Renal pelvis (tissue), 1 donor: ENCODE measurements at regions not wholly inside any gene's neighbourhood (a gene's known extent, or its start where the extent isn't known, plus 50 kb on each side); places are given as distances from the start of the nearest gene placed in this dataset.

ENCODE experiments used
- DNase-seq: peaks from one replicate; pipeline ENCODE4 v3.0.0-alpha.2; 2013

GRCh38 chr5:2249026-2249425 lies 366.3 kb upstream of the IRX4 start:
- DNase-seq: no peak

GRCh38 chr5:2242539-2242938 lies 359.8 kb upstream of the IRX4 start:
- DNase-seq: no peak

GRCh38 chr5:2241842-2242241 lies 359.1 kb upstream of the IRX4 start:
- no peak for DNase-seq

- no peak for DNase-seq
These were observed 357.6 kb upstream of the IRX4 start for GRCh38 chr5:2240118-2240904.

- no peak for DNase-seq
These were observed 356.6 kb upstream of the IRX4 start for GRCh38 chr5:2239201-2239910.

GRCh38 chr5:2238732-2239131 lies 356.0 kb upstream of the IRX4 start:
- DNase-seq: no peak

- no peak for DNase-seq
These were observed 344.7 kb upstream of the IRX4 start for GRCh38 chr5:2227433-2227832.

GRCh38 chr5:2224689-2225088 lies 342.0 kb upstream of the IRX4 start:
- no peak for DNase-seq

GRCh38 chr5:2223303-2223702 lies 340.6 kb upstream of the IRX4 start:
- no peak for DNase-seq

GRCh38 chr5:2222246-2222992 lies 339.7 kb upstream of the IRX4 start:
- DNase-seq: no peak

GRCh38 chr5:2221450-2221849 lies 338.7 kb upstream of the IRX4 start:
- DNase-seq: no peak

GRCh38 chr5:2220741-2221140 lies 338.0 kb upstream of the IRX4 start:
- no peak for DNase-seq

GRCh38 chr5:2219149-2219776 lies 336.5 kb upstream of the IRX4 start:
- no peak for DNase-seq

- no peak for DNase-seq
These were observed 334.5 kb upstream of the IRX4 start for GRCh38 chr5:2217219-2217618.

GRCh38 chr5:2214910-2215590 lies 332.3 kb upstream of the IRX4 start:
- no peak for DNase-seq

- no peak for DNase-seq
These were observed 330.5 kb upstream of the IRX4 start for GRCh38 chr5:2213121-2213730.

GRCh38 chr5:2212481-2212880 lies 329.8 kb upstream of the IRX4 start:
- DNase-seq: no peak

- no peak for DNase-seq
These were observed 325.5 kb upstream of the IRX4 start for GRCh38 chr5:2208239-2208544.

GRCh38 chr5:2207416-2208238 lies 324.9 kb upstream of the IRX4 start:
- no peak for DNase-seq

- no peak for DNase-seq
These were observed 324.3 kb upstream of the IRX4 start for GRCh38 chr5:2207109-2207399.
